H1 (cell line): ENCODE measurements at regions not wholly inside any gene's neighbourhood (a gene's known extent, or its start where the extent isn't known, plus 50 kb on each side); places are given as distances from the start of the nearest gene placed in this dataset.

ENCODE experiments used
- CTCF ChIA-PET: fragments of 300-600 bp; sonication (Branson Sonifier 250); formaldehyde crosslinking; loops from one replicate; lab custom pipeline; 2021; ENCODE audit not compliant: partially characterized antibody; lab: Charles Lee
- POLR2A ChIA-PET: fragments of 300-600 bp; sonication (Branson Sonifier 250); formaldehyde crosslinking; loops from one replicate; lab custom pipeline; 2021; ENCODE audit warnings: inconsistent platforms; ENCODE audit not compliant: partially characterized antibody; lab: Charles Lee
- DNase-seq, 2 experiments: peaks; one replicate each; pipeline versions ENCODE4 v3.0.0 to v3.0.0-alpha.2; 2010 to 2022; ENCODE audit warnings: low spot score in 2 of 2, low read depth in 1 of 2, mixed read lengths in 1 of 2
- FAIRE-seq: peaks from 2 replicates; lab custom pipeline; 2011; peaks lifted over from hg19 to GRCh38; lab: Jason Lieb, UNC
- H2AFZ ChIP-seq: 2 replicates; pipeline ENCODE4 v1.8.1; 2012; ENCODE audit warnings: low read length, inconsistent platforms
- H2AK5ac ChIP-seq: 2 replicates; pipeline ENCODE4 v1.6.1; 2013; ENCODE audit warnings: low read depth, low read length
- H2BK120ac ChIP-seq: replicated peaks from 2 replicates; pipeline ENCODE3; 2013; ENCODE audit warnings: low read depth, low read length, inconsistent platforms
- H2BK12ac ChIP-seq: 2 replicates; pipeline ENCODE4 v1.6.1; 2013; ENCODE audit warnings: low read depth, low read length
- H2BK15ac ChIP-seq: 2 replicates; pipeline ENCODE4 v1.6.1; 2013; ENCODE audit warnings: low read length
- H2BK20ac ChIP-seq: 2 replicates; pipeline ENCODE4 v1.6.1; 2013; ENCODE audit warnings: low read length
- H2BK5ac ChIP-seq: 2 replicates; pipeline ENCODE4 v1.6.1; 2013; ENCODE audit warnings: low read depth, low read length
- H3K14ac ChIP-seq: 2 replicates; pipeline ENCODE4 v1.6.1; 2013; ENCODE audit warnings: inconsistent platforms; ENCODE audit not compliant: insufficient read length
- H3K18ac ChIP-seq: 2 replicates; pipeline ENCODE4 v1.6.1; 2013; ENCODE audit warnings: low read length; ENCODE audit errors: extremely low read depth
- H3K23ac ChIP-seq: 2 replicates; pipeline ENCODE4 v1.6.1; 2013; ENCODE audit warnings: inconsistent platforms; ENCODE audit not compliant: insufficient read length
- H3K23me2 ChIP-seq: 2 replicates; pipeline ENCODE4 v1.6.1; 2013; ENCODE audit warnings: low read depth, low read length
- H3K27ac ChIP-seq: 2 replicates; pipeline ENCODE4 v1.6.1; 2011; ENCODE audit warnings: low read depth, low read length, inconsistent platforms
- H3K27me3 ChIP-seq, 4 experiments: replicated peaks in 1 of 4; 1 replicate in 1 of 4; 2 replicates in 3 of 4; pipeline versions ENCODE4 v1.6.1 to v1.8.1; 2011 to 2013; ENCODE audit warnings: low read length in 3 of 4, mild to moderate bottlenecking in 3 of 4, inconsistent platforms in 2 of 4, mixed read lengths in 2 of 4, moderate library complexity in 1 of 4; ENCODE audit not compliant: control insufficient read depth in 3 of 4, insufficient read depth in 3 of 4; ENCODE audit errors: extremely low read depth in 1 of 4
- H3K36me3 ChIP-seq, 4 experiments: 2 replicates each; pipeline versions ENCODE4 v1.6.1 to v1.8.1; 2011 to 2013; ENCODE audit warnings: mild to moderate bottlenecking in 4 of 4, low read length in 3 of 4, moderate library complexity in 2 of 4, control low read depth in 1 of 4, inconsistent platforms in 1 of 4; ENCODE audit not compliant: insufficient read depth in 4 of 4, control insufficient read depth in 2 of 4
- H3K4ac ChIP-seq: replicated peaks from 2 replicates; pipeline ENCODE3; 2013; ENCODE audit warnings: low read length, low read depth, mixed read lengths, inconsistent platforms; ENCODE audit not compliant: insufficient read length
- H3K4me1 ChIP-seq, 4 experiments: replicated peaks in 1 of 4; 1 replicate in 1 of 4; 2 replicates in 3 of 4; pipeline versions ENCODE4 v1.6.1 to v1.8.1; 2011 to 2013; ENCODE audit warnings: low read length in 3 of 4, inconsistent platforms in 2 of 4, mixed read lengths in 1 of 4; ENCODE audit not compliant: insufficient read depth in 4 of 4, control insufficient read depth in 3 of 4
- H3K4me2 ChIP-seq, 2 experiments: 2 replicates each; pipeline versions ENCODE4 v1.6.1 to v1.8.1; 2011 to 2013; ENCODE audit warnings: low read depth in 2 of 2, low read length in 2 of 2, control low read depth in 1 of 2, inconsistent platforms in 1 of 2, mild to moderate bottlenecking in 1 of 2; ENCODE audit not compliant: insufficient read depth in 1 of 2
- H3K4me3 ChIP-seq, 4 experiments: fragments of 200-600, 300-600 bp in 1 of 4; sonication (generic), shearing (Covaris generic), sonication (Bioruptor Twin) in 1 of 4; 2 replicates each; pipeline versions ENCODE4 v1.5.1 to v1.8.1; 2011 to 2016; ENCODE audit warnings: low read length in 4 of 4, low read depth in 3 of 4, control low read depth in 2 of 4, inconsistent platforms in 2 of 4, mild to moderate bottlenecking in 2 of 4, mixed read lengths in 1 of 4, moderate library complexity in 1 of 4; ENCODE audit not compliant: insufficient read depth in 2 of 4; ENCODE audit errors: extremely low read depth in 1 of 4
- H3K56ac ChIP-seq: replicated peaks from 2 replicates; pipeline ENCODE3; 2013; ENCODE audit warnings: low read depth, mild to moderate bottlenecking, mixed read lengths, low read length, inconsistent platforms; ENCODE audit not compliant: insufficient read length
- H3K79me1 ChIP-seq: 2 replicates; pipeline ENCODE4 v1.6.1; 2013; ENCODE audit warnings: low read depth, low read length, control low read depth
- H3K79me2 ChIP-seq, 2 experiments: 2 replicates each; pipeline versions ENCODE4 v1.6.1 to v1.8.1; 2012 to 2013; ENCODE audit warnings: low read length in 2 of 2, mild to moderate bottlenecking in 2 of 2, inconsistent platforms in 1 of 2; ENCODE audit not compliant: insufficient read depth in 2 of 2, control insufficient read depth in 1 of 2
- H3K9ac ChIP-seq, 4 experiments: replicated peaks in 1 of 4; 1 replicate in 1 of 4; 2 replicates in 3 of 4; pipeline versions ENCODE4 v1.6.1 to v1.8.1; 2011 to 2013; ENCODE audit warnings: low read depth in 3 of 4, low read length in 3 of 4, control low read depth in 2 of 4, mild to moderate bottlenecking in 2 of 4, moderate library complexity in 2 of 4, inconsistent platforms in 1 of 4; ENCODE audit errors: extremely low read depth in 1 of 4
- H3K9me3 ChIP-seq, 2 experiments: 2 replicates each; pipeline versions ENCODE4 v1.6.1 to v1.8.1; 2012 to 2013; ENCODE audit warnings: mild to moderate bottlenecking in 2 of 2, moderate library complexity in 2 of 2, control low read depth in 1 of 2, inconsistent platforms in 1 of 2, low read depth in 1 of 2, low read length in 1 of 2, mixed read lengths in 1 of 2; ENCODE audit not compliant: insufficient read depth in 2 of 2
- H4K20me1 ChIP-seq, 2 experiments: replicated peaks in 1 of 2; 2 replicates each; pipeline versions ENCODE3 to v1.8.1; 2011 to 2013; ENCODE audit warnings: inconsistent platforms in 2 of 2, low read length in 2 of 2, mild to moderate bottlenecking in 1 of 2; ENCODE audit not compliant: insufficient read depth in 2 of 2, control insufficient read depth in 1 of 2
- H4K5ac ChIP-seq: 2 replicates; pipeline ENCODE4 v1.6.1; 2013; ENCODE audit warnings: low read length, low read depth, mixed read lengths, inconsistent platforms; ENCODE audit not compliant: insufficient read length
- H4K8ac ChIP-seq: 2 replicates; pipeline ENCODE4 v1.8.0; 2013; ENCODE audit warnings: mild to moderate bottlenecking, moderate library complexity, low read length, inconsistent platforms; ENCODE audit not compliant: insufficient read depth; ENCODE audit errors: extremely low read depth
- H4K91ac ChIP-seq: replicated peaks from 2 replicates; pipeline ENCODE3; 2013; ENCODE audit warnings: low read length, mixed read lengths, inconsistent platforms; ENCODE audit not compliant: insufficient read length
- EP300 ChIP-seq, 2 experiments: IDR thresholded peaks; 1 replicate in 1 of 2; 2 replicates in 1 of 2; pipeline ENCODE4 v1.6.1; 2011 to 2012; ENCODE audit warnings: low read depth in 2 of 2, low read length in 2 of 2, mild to moderate bottlenecking in 2 of 2, borderline replicate concordance in 1 of 2, inconsistent platforms in 1 of 2, moderate library complexity in 1 of 2
- POU5F1 ChIP-seq: IDR thresholded peaks from 2 replicates; pipeline ENCODE4 v1.6.1; 2011; ENCODE audit warnings: low read depth, mild to moderate bottlenecking, low read length, moderate library complexity
- SIX5 ChIP-seq: IDR thresholded peaks from 2 replicates; pipeline ENCODE4 v1.6.1; 2011; ENCODE audit warnings: mild to moderate bottlenecking, low read depth, low read length
- SP2 ChIP-seq: IDR thresholded peaks from 2 replicates; pipeline ENCODE4 v1.6.1; 2012; ENCODE audit warnings: mild to moderate bottlenecking, low read length, inconsistent platforms
- TBP ChIP-seq: IDR thresholded peaks from 2 replicates; pipeline ENCODE4 v1.6.1; 2011; ENCODE audit warnings: low read depth, low read length, improper control_type of control experiment
- WGBS, 2 experiments: shearing (Covaris generic) in 1 of 2; methylation state at CpG; one replicate each; pipeline versions ENCODE4 v1.1.6 to v1.1.7; 2013 to 2015; ENCODE audit warnings: low lambda C conversion rate in 2 of 2, mixed read lengths in 2 of 2, inconsistent platforms in 1 of 2, low coverage in 1 of 2, missing lambda C conversion rate in 1 of 2; ENCODE audit not compliant: insufficient replicate concordance in 2 of 2, insufficient coverage in 1 of 2, insufficient read length in 1 of 2; ENCODE audit errors: extremely low coverage in 1 of 2, missing lambda C conversion rate in 1 of 2; 5-methylcytosine and 5-hydroxymethylcytosine counted together

- POLR2A ChIA-PET: no interaction called here
These were observed 423.5 kb downstream of the OCA2 start for GRCh38 chr15:27675571-27675970.

More at GRCh38 chr15:27675571-27675970, 423.5 kb downstream of the OCA2 start:
- Histone ChIP-seq H2BK12ac (no peak overlapping the region), H3K14ac (no peak overlapping the region), H2BK5ac (no peak overlapping the region), H4K8ac (no peak overlapping the region), H3K79me2 (no peaks in the 10 kb centered on the region), H2AFZ (no peak overlapping the region), H3K27me3 (peaks cover 0 to 9% (median 1%) of the 10 kb centered on the region in 4 experiments; a peak in 4 of 7 replicates)
- TF ChIP-seq EP300 (IDR thresholded peaks at IDR 0.05; ENCODE audit: borderline replicate concordance in 1 of 2, low read depth in 2 of 2, low read length in 2 of 2) (no peak), SIX5 (no peak), POU5F1 (no peak), TBP (no peak), SP2 (no peak)
- TF ChIP-seq, all 59 proteins: peak for 0
- Histone ChIP-seq H3K36me3 (no peaks in the 10 kb centered on the region), H4K5ac (no peak overlapping the region), H2AK5ac (no peak overlapping the region), H3K79me1 (0 out of 2 replicates have a peak, but pooled peaks cover 2% of the 10 kb centered on the region), H3K9me3 (no peaks in the 10 kb centered on the region), H3K4me2 (no peak overlapping the region), H3K18ac (no peak overlapping the region), H3K9ac (no peak overlapping the region), H3K4me3 (no peak overlapping the region), H3K4ac (no peak overlapping the region), H4K91ac (no peak overlapping the region), H3K56ac (no peak overlapping the region), H3K23me2 (no peaks in the 10 kb centered on the region), H2BK20ac (no peak overlapping the region), H2BK120ac (no peak overlapping the region), H2BK15ac (no peak overlapping the region), H4K20me1 (peaks cover 0 to 6% of the 10 kb centered on the region in 2 experiments), H3K4me1 (peaks cover 0 to 15% (median 5%) of the 10 kb centered on the region in 4 experiments; a peak in 6 of 7 replicates), H3K27ac (no peak overlapping the region), H3K23ac (no peak overlapping the region)
- DNase-seq: peak in 1 of 2 experiments; percentile 7
- 95% methylated on average over 7 of the region's 8 CpGs; no CpG with 5 or more reads in 1 of the 2 experiments for WGBS, 2 experiments
- no peak for FAIRE-seq
- CTCF ChIA-PET: interaction anchor here (0.9 kb wide), 1 partner anchor 346 kb away, joined by 3 read pairs; no protein-coding TSS in a partner anchor
